ENCODE measurements at regions not wholly inside any gene's neighbourhood (a gene's known extent, or its start where the extent isn't known, plus 50 kb on each side); places are given as distances from the start of the nearest gene placed in this dataset.

DNA sequence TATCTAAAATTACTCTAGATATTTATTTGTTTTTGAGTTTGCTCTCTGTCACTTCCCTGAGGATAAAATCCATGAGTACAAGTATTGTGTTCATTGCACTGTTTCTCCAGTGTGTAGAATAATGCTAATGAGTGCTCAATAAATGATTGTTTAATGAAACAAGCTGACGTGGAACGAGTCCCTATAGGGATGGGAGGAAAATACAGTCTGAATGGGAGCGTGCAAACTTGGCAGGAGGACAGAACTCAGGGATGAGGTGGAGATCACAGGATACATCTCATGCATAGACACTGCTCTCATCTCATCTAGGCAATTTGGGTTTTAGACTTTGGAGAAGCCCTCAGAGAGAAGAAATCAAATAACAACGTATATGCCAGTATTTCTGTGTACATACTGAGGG is 58.4 kb upstream of the ZC3H12C start:
- no peak overlapping the region for H3K4me3 ChIP-seq (ENCODE audit: low read depth, low read length)
- DNase-seq (ENCODE audit: low read depth) = no peak
- TF ChIP-seq, protein P1, sequence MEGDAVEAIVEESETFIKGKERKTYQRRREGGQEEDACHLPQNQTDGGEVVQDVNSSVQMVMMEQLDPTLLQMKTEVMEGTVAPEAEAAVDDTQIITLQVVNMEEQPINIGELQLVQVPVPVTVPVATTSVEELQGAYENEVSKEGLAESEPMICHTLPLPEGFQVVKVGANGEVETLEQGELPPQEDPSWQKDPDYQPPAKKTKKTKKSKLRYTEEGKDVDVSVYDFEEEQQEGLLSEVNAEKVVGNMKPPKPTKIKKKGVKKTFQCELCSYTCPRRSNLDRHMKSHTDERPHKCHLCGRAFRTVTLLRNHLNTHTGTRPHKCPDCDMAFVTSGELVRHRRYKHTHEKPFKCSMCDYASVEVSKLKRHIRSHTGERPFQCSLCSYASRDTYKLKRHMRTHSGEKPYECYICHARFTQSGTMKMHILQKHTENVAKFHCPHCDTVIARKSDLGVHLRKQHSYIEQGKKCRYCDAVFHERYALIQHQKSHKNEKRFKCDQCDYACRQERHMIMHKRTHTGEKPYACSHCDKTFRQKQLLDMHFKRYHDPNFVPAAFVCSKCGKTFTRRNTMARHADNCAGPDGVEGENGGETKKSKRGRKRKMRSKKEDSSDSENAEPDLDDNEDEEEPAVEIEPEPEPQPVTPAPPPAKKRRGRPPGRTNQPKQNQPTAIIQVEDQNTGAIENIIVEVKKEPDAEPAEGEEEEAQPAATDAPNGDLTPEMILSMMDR (IDR thresholded peaks at IDR 0.05; ENCODE audit: insufficient read depth, low read depth, low read length) = no peak

DNA sequence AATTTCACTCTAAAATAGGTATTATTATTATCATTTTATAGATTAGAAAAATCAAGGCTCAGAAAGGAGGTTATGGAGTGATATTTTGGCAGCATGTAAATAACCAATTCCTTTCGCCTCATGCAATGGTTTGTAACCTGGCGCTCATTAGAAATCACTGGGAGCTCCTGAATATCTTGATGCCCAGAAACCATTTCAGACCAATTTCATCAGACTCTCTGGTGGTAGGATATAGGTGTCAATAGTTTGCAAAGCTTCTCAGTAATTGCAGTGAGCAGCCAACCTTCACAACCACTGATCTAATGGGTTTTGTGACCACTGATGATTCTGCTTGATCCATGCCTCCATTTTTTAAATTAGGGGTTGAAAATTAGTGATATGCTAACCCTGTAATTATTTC is 57.8 kb upstream of the ZC3H12C start:
- DNase-seq (ENCODE audit: low read depth) = no peak
- no peak overlapping the region for H3K4me3 ChIP-seq (ENCODE audit: low read depth, low read length)
- TF ChIP-seq, protein P1 (IDR thresholded peaks at IDR 0.05; ENCODE audit: insufficient read depth, low read depth, low read length) = no peak

DNA sequence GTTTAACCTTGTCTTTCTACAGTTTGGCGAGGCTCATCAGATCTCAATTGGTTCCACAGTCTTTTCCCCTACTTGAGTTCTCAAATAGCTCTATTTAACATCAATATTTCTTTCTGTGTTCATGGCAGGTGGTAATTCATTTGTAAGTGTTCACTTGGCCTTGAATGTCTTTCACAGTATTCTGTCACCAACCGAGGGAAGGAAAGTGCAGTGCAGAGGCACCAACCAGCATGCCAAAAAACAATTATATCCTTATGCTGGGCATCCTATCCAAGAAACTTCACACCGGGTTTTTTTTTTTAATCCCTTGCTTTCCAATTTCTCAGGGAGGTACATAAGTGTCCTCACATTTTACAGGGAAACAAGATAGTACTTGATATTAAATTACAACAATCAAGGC is 55.0 kb upstream of the ZC3H12C start:
- H3K4me3 ChIP-seq (ENCODE audit: low read depth, low read length) = no peak overlapping the region
- TF ChIP-seq, protein P1 (IDR thresholded peaks at IDR 0.05; ENCODE audit: insufficient read depth, low read depth, low read length) = no peak
- DNase-seq (ENCODE audit: low read depth) = no peak

Data from fibroblast of villous mesenchyme (primary cell).